Heart left ventricle (tissue), 16 donors: ENCODE measurements at regions not wholly inside any gene's neighbourhood (a gene's known extent, or its start where the extent isn't known, plus 50 kb on each side); places are given as distances from the start of the nearest gene placed in this dataset.

ENCODE experiments used
- ATAC-seq, 4 donors: fragments of 200-7000 bp; cut with Tn5 transposase; one replicate each; pipeline ENCODE4 v1.9.1; 2020 to 2022; ENCODE audit warnings: moderate library complexity in 4 of 4, mild to moderate bottlenecking in 3 of 4, moderate number of reproducible peaks in 1 of 4
- DNase-seq, 5 donors: peaks; one replicate each; pipeline ENCODE4 v3.0.0-alpha.2; 2020
- H3K27ac ChIP-seq, 12 donors: fragments of 200-600 bp; sonication (generic) in 4 of 12; one replicate each; pipeline versions ENCODE4 v1.5.0 to v1.8.0; 2016 to 2022; ENCODE audit warnings: mild to moderate bottlenecking in 2 of 12
- H3K27me3 ChIP-seq, 9 donors: fragments of 200-600 bp; sonication (generic) in 2 of 9; one replicate each; pipeline versions ENCODE4 v1.5.1 to v1.8.0; 2016 to 2022; ENCODE audit warnings: mild to moderate bottlenecking in 3 of 9
- H3K36me3 ChIP-seq, 9 donors: fragments of 200-600 bp; sonication (generic) in 2 of 9; one replicate each; pipeline versions ENCODE4 v1.5.0 to v1.8.0; 2018 to 2022; ENCODE audit warnings: mild to moderate bottlenecking in 2 of 9
- H3K4me1 ChIP-seq, 12 donors: fragments of 200-600 bp; sonication (generic) in 4 of 12; one replicate each; pipeline versions ENCODE4 v1.5.0 to v1.8.0; 2016 to 2022; ENCODE audit warnings: mild to moderate bottlenecking in 3 of 12
- H3K4me3 ChIP-seq, 12 donors: fragments of 200-600 bp; sonication (generic) in 4 of 12; one replicate each; pipeline versions ENCODE4 v1.5.0 to v1.8.0; 2017 to 2022; ENCODE audit warnings: mild to moderate bottlenecking in 9 of 12, moderate library complexity in 4 of 12
- H3K9me3 ChIP-seq, 12 donors: fragments of 200-600 bp; sonication (generic) in 4 of 12; one replicate each; pipeline versions ENCODE4 v1.5.0 to v1.8.0; 2016 to 2022; ENCODE audit warnings: mild to moderate bottlenecking in 1 of 12
- CTCF ChIP-seq, 12 donors: fragments of 200-600 bp; sonication (generic) in 4 of 12; IDR thresholded peaks; one replicate each; pipeline versions ENCODE4 v1.5.0 to v1.8.0; 2018 to 2022; ENCODE audit warnings: antibody characterized with exemption in 12 of 12, mild to moderate bottlenecking in 5 of 12
- POLR2A ChIP-seq, 2 donors: fragments of 450-650 bp; IDR thresholded peaks; one replicate each; pipeline ENCODE4 v1.6.1; 2017; ENCODE audit warnings: antibody characterized with exemption in 2 of 2, mild to moderate bottlenecking in 2 of 2, moderate library complexity in 2 of 2
- WGBS, 4 donors: extraction: QIAGEN DNeasy Blood & Tissue Kit in 2 of 4; methylation state at CpG; one replicate each; pipeline versions ENCODE4 v1.1.5 to v1.1.7; 2013 to 2018; 5-methylcytosine and 5-hydroxymethylcytosine counted together
- intact Hi-C, 10 donors: fragments of 100-400 bp; cut with DNase I; formaldehyde crosslinking; loops; one replicate each; pipeline versions ENCODE4 v1.11.1 to v1.14.2; 2022
- donor health status: ischemic (EF 13 %, LVEDD 7.1; RV severe dilation, severe dysfunction).
- donor health status: healthy with polysubstance abuse.
- donor health status: DM: no; HTN: yes; CAD: no.
- donor health status: DM: no; HTN: no; CAD: no.
- donor health status: ischemic (EF 25% LVEDD 6.9; RV normal size, moderate dysfunction).
- donor health status: ischemic (EF 25% LVEDD 5.7; RV mildly dilated, moderate dysfunction).
- donor health status: healthy.
- donor health status: DM: yes; HTN: yes; CAD: no.
- donor health status: ischemic (EF 35%, LVEDD 5.7; RV mildly dilated, moderate dysfunction).
- donor health status: nonischemic (EF 11% LVEDD 7.7; RV severe dilation, severe dysfunction).
- donor health status: DM: yes; HTN: yes; CAD: no.
- donor health status: PGD.
- donor health status: ischemic (EF 29% LVEDD 5.4; RV normal size, mild dysfunction).
- donor health status: nonischemic (EF 23%, LVEDD 6.1; RV moderate dilation, normal function).

- intact Hi-C loops = no loop called here
- H3K4me3 ChIP-seq = no peak overlapping the region
- no peak overlapping the region for H3K27ac ChIP-seq
- DNase-seq = no peak
- WGBS, 4 donors = 35 to 46% (median 42%) methylated on average over 3 of the region's 3 CpGs
- TF ChIP-seq POLR2A (IDR thresholded peaks at IDR 0.05) (no peak), CTCF (IDR thresholded peaks at IDR 0.05) (no peak)
- H3K27me3 ChIP-seq = no peaks in the 10 kb centered on the region
- ATAC-seq = no peak
- peaks cover 0 to 4% (median 0%) of the 10 kb centered on the region in 12 donors for H3K9me3 ChIP-seq
- H3K4me1 ChIP-seq = peaks cover 0 to 21% (median 7%) of the 10 kb centered on the region in 12 donors
- H3K36me3 ChIP-seq = no peaks in the 10 kb centered on the region
Observed at GRCh38 chr3:139839659-139840058, 95.3 kb upstream of the CLSTN2 start.

DNA sequence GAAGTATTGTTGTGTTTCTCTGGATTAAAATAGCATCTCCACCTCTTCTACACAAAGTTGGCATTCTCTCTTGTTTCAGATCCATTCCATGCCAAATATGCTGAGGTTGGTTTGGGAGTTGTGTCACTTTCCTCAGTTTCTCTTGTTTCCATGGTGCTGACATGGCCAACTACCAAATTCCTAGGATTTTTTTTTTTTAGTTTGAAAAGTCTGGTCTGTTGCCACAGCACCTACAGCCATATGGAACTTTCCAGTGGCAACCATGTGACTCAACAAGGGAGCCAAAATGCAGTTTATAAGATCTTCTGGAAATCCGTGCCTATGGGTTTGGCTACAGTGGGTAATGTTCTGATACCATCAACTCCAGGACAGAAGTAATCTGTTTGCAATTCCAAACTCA lies 96.0 kb upstream of the CLSTN2 start:
- no peak overlapping the region for H3K4me3 ChIP-seq
- intact Hi-C loops = no loop called here

DNA sequence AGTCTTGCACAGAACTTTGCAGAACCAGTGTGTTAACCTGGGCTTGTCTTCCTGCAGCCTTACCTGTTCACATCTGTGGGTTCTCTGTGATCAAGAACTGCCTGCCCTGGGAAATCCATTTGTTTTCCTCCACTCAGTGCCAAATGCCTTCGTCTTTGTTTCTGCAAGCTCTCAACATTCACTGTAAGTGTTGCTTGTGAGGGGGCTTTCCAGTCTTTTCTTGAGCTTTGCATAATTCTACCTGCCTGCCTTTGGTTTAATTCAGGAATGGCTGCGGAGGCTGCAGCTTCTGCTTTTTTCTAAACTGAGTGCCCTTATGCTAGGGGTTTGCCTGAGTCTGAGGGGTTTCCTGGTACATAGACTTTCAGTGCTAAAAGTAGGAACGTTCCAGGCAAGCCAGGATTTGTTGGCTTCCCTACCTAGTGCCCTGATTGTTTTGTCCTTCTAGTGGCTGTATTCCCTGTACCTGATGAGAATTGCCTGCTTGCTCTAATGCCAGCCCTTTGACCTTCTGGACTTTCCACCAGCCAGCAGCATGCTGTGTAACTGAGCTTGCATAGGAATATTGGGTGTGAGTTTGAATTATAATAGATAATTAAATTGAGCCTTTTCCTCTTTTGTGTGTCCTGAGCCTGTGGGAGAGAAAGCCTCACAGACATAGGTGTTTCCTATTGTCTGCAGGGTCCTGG lies 96.6 kb upstream of the CLSTN2 start:
- WGBS, 4 donors = 50 to 67% (median 64%) methylated on average over 3 of the region's 3 CpGs
- Histone ChIP-seq H3K4me1 (peaks cover 0 to 21% (median 7%) of the 10 kb centered on the region in 12 donors), H3K9me3 (peaks cover 0 to 4% (median 0%) of the 10 kb centered on the region in 12 donors), H3K27me3 (no peaks in the 10 kb centered on the region), H3K4me3 (no peak overlapping the region), H3K27ac (no peak overlapping the region), H3K36me3 (no peaks in the 10 kb centered on the region)
- ATAC-seq = peak in 2 of 4 donors; percentile 22
- intact Hi-C loops = no loop called here
- TF ChIP-seq POLR2A (IDR thresholded peaks at IDR 0.05) = no peak
- no peak for TF ChIP-seq CTCF (IDR thresholded peaks at IDR 0.05)
- DNase-seq = no peak

More for the DNA sequence above, 96.0 kb upstream of the CLSTN2 start:
- Histone ChIP-seq H3K27me3 (no peaks in the 10 kb centered on the region), H3K36me3 (no peaks in the 10 kb centered on the region), H3K27ac (no peak overlapping the region), H3K9me3 (peaks cover 0 to 4% (median 0%) of the 10 kb centered on the region in 12 donors), H3K4me1 (peaks cover 0 to 21% (median 7%) of the 10 kb centered on the region in 12 donors)
- TF ChIP-seq CTCF (IDR thresholded peaks at IDR 0.05) (no peak), POLR2A (IDR thresholded peaks at IDR 0.05) (no peak)
- DNase-seq = no peak
- WGBS, 4 donors = 70 to 83% (median 77%) methylated on average over 1 of the region's 1 CpG
- no peak for ATAC-seq

GRCh38 chr3:139836698-139837464 lies 98.1 kb upstream of the CLSTN2 start:
- WGBS, 4 donors = 75 to 85% (median 80%) methylated on average over 4 of the region's 4 CpGs
- DNase-seq (no peak), ATAC-seq (peak in 3 of 4 donors; percentile 22 to 68 (median 61))
- Histone ChIP-seq H3K27ac (no peak overlapping the region), H3K4me3 (no peak overlapping the region), H3K9me3 (no peaks in the 10 kb centered on the region), H3K36me3 (no peaks in the 10 kb centered on the region), H3K27me3 (no peaks in the 10 kb centered on the region), H3K4me1 (peaks cover 0 to 21% (median 7%) of the 10 kb centered on the region in 12 donors)
- intact Hi-C loops = no loop called here
- TF ChIP-seq CTCF (IDR thresholded peaks at IDR 0.05) (no peak), POLR2A (IDR thresholded peaks at IDR 0.05) (no peak)
